ENCODE measurements at regions not wholly inside any gene's neighbourhood (a gene's known extent, or its start where the extent isn't known, plus 50 kb on each side); places are given as distances from the start of the nearest gene placed in this dataset.

GRCh38 chr17:65371702-65372101, 189.7 kb downstream of the AXIN2 start:
- H3K27ac ChIP-seq (ENCODE audit: extremely low read depth, low read depth, low read length) = no peak overlapping the region
- H3K4me2 ChIP-seq (ENCODE audit: insufficient read depth, low read length) = no peak overlapping the region
- H2AFZ ChIP-seq (ENCODE audit: low read depth, low read length) = no peak overlapping the region
- no peak overlapping the region for H3K4me3 ChIP-seq
- H3K79me2 ChIP-seq (ENCODE audit: control insufficient read depth, insufficient read depth, low read length) = no peaks in the 10 kb centered on the region
- POLR2A ChIA-PET = no interaction called here
- no peak overlapping the region for H3K9ac ChIP-seq (ENCODE audit: insufficient read depth in 1 of 2, low read depth in 2 of 2, low read length in 2 of 2)
- in situ Hi-C loops (cut with MboI) = no loop called here
- no peaks in the 10 kb centered on the region for H3K9me1 ChIP-seq (ENCODE audit: control insufficient read depth, insufficient read depth, low read length)
- DNase-seq (ENCODE audit: extremely low read depth in 1 of 4, low spot score in 3 of 4) (no peak), FAIRE-seq (no peak), ATAC-seq (no peak)
- CTCF ChIA-PET (ENCODE audit: low intra/inter-chr PET ratio) = no interaction called here
- H3K27me3 ChIP-seq (ENCODE audit: control insufficient read depth in 2 of 2, insufficient read depth in 2 of 2, low read length in 2 of 2) = peaks cover 7 to 27% of the 10 kb centered on the region in 2 experiments; a peak in 3 of 5 replicates
- H3K9me3 ChIP-seq (replicated peaks; ENCODE audit: control insufficient read depth, insufficient read depth, low read depth, low read length) = no peaks in the 10 kb centered on the region
- 0 out of 5 replicates have a peak, but pooled peaks cover 0 to 5% of the 10 kb centered on the region in 2 experiments for H3K4me1 ChIP-seq (replicated peaks in 1 of 2; ENCODE audit: control insufficient read depth in 2 of 2, insufficient read depth in 2 of 2, low read length in 2 of 2)
- intact Hi-C loops (cut with micrococcal nuclease) = no loop called here
- WGBS (ENCODE audit: insufficient coverage, low coverage, missing lambda C conversion rate) = 0% methylated on average over 2 of the region's 2 CpGs
- no TSS peak for BruUV-seq (replicated peaks)
- H3K36me3 ChIP-seq (ENCODE audit: control insufficient read depth, insufficient read depth, low read length) = no peaks in the 10 kb centered on the region
- no peaks in the 10 kb centered on the region; the same call in 1 of the 2 replicates for H4K20me1 ChIP-seq (replicated peaks; ENCODE audit: control insufficient read depth, insufficient read depth, low read length)
- TF ChIP-seq PCBP2 (IDR thresholded peaks at IDR 0.05; ENCODE audit: low read depth, low read length, poor library complexity, severe bottlenecking) = no peak
- TF ChIP-seq, protein P1, sequence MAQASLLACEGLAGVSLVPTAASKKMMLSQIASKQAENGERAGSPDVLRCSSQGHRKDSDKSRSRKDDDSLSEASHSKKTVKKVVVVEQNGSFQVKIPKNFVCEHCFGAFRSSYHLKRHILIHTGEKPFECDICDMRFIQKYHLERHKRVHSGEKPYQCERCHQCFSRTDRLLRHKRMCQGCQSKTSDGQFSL (CRISPR knock-in tag; IDR thresholded peaks at IDR 0.05) = no peak
- TF ChIP-seq, protein P1 (tag; IDR thresholded peaks at IDR 0.05) = no peak
- no peak for TF ChIP-seq PTTG1 (tag; IDR thresholded peaks at IDR 0.05; ENCODE audit: low read depth)
- no peak for TF ChIP-seq THRB (CRISPR knock-in tag; conservative IDR thresholded peaks at IDR 0.05)
- no peak for TF ChIP-seq ATF7 (IDR thresholded peaks at IDR 0.05)
- TF ChIP-seq CTCF (IDR thresholded peaks at IDR 0.05 in 2 of 3, conservative IDR thresholded peaks at IDR 0.05 in 1 of 3; ENCODE audit: insufficient read depth in 2 of 3, low read depth in 1 of 3, low read length in 3 of 3) = no peak
- TF ChIP-seq E2F4 (CRISPR knock-in tag; IDR thresholded peaks at IDR 0.05; ENCODE audit: low read depth) = no peak
- no peak for TF ChIP-seq STAT5A (IDR thresholded peaks at IDR 0.05; ENCODE audit: borderline replicate concordance, low read length)
- TF ChIP-seq TCF15 (CRISPR knock-in tag; IDR thresholded peaks at IDR 0.05) = no peak
- TF ChIP-seq RBM17 (IDR thresholded peaks at IDR 0.05; ENCODE audit: borderline replicate concordance, low read depth, low read length) = no peak
